ENCODE measurements at regions not wholly inside any gene's neighbourhood (a gene's known extent, or its start where the extent isn't known, plus 50 kb on each side); places are given as distances from the start of the nearest gene placed in this dataset.

DNA sequence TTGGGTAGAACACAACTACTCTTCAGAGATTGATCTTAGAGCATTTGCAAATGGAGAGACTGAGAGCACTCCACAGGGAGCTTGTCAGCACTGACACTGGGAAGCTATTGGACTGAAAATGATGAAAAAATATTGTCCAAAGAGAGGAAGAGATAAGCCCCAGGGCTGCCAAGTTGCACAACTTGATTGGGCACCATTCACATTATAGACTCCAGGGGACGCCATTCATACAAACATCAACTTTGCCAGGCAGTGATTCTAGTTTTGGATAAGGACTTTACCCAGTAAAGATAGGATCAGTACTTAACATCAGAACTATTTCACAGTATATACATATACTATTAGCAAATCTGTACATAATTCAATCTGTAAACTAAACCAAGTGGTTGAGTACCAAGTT lies 79.6 kb upstream of the MYCN start:
- TF ChIP-seq, protein P1, sequence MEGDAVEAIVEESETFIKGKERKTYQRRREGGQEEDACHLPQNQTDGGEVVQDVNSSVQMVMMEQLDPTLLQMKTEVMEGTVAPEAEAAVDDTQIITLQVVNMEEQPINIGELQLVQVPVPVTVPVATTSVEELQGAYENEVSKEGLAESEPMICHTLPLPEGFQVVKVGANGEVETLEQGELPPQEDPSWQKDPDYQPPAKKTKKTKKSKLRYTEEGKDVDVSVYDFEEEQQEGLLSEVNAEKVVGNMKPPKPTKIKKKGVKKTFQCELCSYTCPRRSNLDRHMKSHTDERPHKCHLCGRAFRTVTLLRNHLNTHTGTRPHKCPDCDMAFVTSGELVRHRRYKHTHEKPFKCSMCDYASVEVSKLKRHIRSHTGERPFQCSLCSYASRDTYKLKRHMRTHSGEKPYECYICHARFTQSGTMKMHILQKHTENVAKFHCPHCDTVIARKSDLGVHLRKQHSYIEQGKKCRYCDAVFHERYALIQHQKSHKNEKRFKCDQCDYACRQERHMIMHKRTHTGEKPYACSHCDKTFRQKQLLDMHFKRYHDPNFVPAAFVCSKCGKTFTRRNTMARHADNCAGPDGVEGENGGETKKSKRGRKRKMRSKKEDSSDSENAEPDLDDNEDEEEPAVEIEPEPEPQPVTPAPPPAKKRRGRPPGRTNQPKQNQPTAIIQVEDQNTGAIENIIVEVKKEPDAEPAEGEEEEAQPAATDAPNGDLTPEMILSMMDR (IDR thresholded peaks at IDR 0.05): no peak
- no peak for TF ChIP-seq POLR2A (IDR thresholded peaks at IDR 0.05)

All from Peyer's patch (tissue), 4 donors.